ENCODE measurements at regions not wholly inside any gene's neighbourhood (a gene's known extent, or its start where the extent isn't known, plus 50 kb on each side); places are given as distances from the start of the nearest gene placed in this dataset.

DNA sequence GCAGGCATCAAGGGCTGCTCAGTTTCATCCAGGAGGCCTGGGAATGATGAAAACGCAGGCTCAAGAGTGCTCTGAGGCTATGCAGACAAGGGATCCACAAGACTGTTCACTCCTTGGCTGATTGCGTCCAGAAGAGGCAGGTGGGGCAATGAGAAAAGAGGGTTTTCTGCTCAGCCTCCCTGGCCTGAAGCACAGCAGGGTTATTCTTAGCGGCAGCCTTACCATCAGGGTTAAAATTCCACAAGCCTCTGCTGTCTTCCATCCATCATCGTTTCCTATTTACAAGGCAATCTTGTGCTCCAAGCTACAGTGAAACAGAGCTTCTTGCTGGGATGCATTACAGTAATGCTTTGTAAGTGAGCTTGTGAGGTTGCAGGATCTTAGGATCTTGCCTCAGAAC is 129.4 kb upstream of the SHH start:
- TF ChIP-seq, protein P1, sequence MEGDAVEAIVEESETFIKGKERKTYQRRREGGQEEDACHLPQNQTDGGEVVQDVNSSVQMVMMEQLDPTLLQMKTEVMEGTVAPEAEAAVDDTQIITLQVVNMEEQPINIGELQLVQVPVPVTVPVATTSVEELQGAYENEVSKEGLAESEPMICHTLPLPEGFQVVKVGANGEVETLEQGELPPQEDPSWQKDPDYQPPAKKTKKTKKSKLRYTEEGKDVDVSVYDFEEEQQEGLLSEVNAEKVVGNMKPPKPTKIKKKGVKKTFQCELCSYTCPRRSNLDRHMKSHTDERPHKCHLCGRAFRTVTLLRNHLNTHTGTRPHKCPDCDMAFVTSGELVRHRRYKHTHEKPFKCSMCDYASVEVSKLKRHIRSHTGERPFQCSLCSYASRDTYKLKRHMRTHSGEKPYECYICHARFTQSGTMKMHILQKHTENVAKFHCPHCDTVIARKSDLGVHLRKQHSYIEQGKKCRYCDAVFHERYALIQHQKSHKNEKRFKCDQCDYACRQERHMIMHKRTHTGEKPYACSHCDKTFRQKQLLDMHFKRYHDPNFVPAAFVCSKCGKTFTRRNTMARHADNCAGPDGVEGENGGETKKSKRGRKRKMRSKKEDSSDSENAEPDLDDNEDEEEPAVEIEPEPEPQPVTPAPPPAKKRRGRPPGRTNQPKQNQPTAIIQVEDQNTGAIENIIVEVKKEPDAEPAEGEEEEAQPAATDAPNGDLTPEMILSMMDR (IDR thresholded peaks at IDR 0.05; ENCODE audit: insufficient read depth, low read depth, low read length), result no peak
- no peak for TF ChIP-seq EZH2 (IDR thresholded peaks at IDR 0.05; ENCODE audit: insufficient read depth, low read length)
